ENCODE measurements at regions not wholly inside any gene's neighbourhood (a gene's known extent, or its start where the extent isn't known, plus 50 kb on each side); places are given as distances from the start of the nearest gene placed in this dataset.

DNA sequence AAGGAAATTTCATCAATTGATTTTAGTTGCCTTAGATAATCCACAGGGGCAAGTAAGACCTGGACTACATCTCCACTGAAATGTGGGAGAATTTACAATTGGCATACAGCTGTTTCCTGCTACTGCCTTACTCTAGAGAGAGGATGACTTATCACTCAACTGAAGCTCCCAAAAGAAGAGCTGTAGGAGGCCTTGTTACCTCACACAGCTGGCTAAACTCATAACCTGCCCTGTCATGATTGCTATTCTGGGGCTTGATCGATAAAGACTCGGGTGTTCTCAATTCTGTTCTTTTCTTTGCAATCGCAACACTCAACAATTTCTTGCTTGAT, 1396.4 kb downstream of the EFNB2 start:
- no peak overlapping the region for H3K4me3 ChIP-seq (ENCODE audit: low read length)
- TF ChIP-seq, protein P1, sequence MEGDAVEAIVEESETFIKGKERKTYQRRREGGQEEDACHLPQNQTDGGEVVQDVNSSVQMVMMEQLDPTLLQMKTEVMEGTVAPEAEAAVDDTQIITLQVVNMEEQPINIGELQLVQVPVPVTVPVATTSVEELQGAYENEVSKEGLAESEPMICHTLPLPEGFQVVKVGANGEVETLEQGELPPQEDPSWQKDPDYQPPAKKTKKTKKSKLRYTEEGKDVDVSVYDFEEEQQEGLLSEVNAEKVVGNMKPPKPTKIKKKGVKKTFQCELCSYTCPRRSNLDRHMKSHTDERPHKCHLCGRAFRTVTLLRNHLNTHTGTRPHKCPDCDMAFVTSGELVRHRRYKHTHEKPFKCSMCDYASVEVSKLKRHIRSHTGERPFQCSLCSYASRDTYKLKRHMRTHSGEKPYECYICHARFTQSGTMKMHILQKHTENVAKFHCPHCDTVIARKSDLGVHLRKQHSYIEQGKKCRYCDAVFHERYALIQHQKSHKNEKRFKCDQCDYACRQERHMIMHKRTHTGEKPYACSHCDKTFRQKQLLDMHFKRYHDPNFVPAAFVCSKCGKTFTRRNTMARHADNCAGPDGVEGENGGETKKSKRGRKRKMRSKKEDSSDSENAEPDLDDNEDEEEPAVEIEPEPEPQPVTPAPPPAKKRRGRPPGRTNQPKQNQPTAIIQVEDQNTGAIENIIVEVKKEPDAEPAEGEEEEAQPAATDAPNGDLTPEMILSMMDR (conservative IDR thresholded peaks at IDR 0.05; ENCODE audit: low read depth, low read length), result no peak
- no peak for DNase-seq (ENCODE audit: low read depth)

DNA sequence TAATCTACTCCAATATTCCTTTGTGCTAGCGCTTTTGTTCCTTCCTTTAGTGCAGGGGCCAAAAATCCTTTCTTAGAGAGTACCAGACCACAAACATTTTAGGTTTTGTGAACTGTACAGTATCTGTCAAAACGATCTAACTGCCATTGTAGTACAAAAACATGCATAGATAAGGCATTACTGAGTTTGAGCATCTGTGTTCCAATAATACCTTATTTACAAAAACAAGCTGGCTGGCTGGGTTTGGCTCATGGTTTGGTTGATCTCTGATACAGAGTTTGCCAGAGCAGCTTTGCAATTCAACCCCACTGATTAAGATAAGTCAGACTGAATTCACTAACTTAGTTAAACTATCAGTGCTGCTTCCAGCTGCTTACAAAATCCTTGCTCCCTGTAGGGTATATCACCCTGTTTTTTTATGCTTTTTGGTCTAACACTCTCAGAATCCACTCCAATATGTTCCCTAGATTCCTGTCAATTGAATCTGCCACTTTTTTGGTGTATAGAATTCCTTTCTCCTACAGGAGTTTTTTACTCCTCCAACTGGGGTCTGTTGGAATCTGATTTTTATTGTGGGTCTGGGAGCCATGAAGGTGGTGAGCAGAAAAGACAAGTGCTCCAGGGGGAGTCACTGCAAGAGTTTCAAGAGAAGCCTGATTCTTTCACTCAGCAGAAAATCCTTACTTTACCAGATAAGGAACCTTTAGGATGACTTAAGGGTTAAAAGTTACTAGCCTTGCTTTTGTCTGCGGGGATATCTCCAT, 1399.4 kb downstream of the EFNB2 start:
- H3K4me3 ChIP-seq (ENCODE audit: low read length), result no peak overlapping the region
- TF ChIP-seq, protein P1 (conservative IDR thresholded peaks at IDR 0.05; ENCODE audit: low read depth, low read length), result no peak
- DNase-seq (ENCODE audit: low read depth), result no peak

DNA sequence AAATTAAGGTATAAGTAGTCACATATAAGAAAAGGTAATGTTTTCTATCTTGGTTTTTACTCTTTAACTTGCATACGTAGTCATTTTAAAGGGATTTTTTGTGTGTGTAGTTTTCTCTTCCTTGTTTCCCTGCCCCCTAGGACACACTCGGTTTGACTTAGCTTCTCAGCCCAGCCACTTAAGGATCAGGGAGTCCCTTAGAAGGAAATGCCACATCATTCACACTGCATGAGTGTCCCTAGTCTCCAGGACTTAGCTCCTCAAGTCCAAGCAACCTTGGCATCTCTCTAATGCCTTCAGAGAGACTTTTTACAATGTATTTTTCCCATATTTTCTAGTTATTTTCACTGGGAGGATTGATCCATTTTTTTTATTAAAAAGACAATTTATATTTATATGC, 1407.7 kb downstream of the EFNB2 start:
- H3K4me3 ChIP-seq (ENCODE audit: low read length), result no peak overlapping the region
- TF ChIP-seq, protein P1 (conservative IDR thresholded peaks at IDR 0.05; ENCODE audit: low read depth, low read length), result no peak
- no peak for DNase-seq (ENCODE audit: low read depth)

DNA sequence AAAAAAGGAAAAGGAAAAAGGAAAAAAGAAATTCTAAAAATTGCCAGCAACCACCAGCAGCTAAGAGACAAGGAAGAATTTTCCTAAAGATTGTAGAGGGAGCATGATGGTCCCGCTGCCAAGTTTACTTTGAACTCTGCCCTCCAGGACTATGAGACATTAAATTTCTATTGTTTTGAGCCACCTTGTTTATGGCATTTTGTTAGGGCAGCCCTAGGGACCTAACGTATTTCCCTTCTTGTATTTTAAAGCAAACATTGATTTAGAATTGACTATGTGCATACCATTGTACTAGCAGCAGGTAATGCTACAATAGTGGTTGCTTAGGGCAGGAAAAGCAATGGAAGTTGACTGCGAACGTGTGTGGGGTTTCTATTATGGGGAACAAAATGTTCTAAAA, 1414.2 kb downstream of the EFNB2 start:
- H3K4me3 ChIP-seq (ENCODE audit: low read length), result no peak overlapping the region
- TF ChIP-seq, protein P1 (conservative IDR thresholded peaks at IDR 0.05; ENCODE audit: low read depth, low read length), result no peak
- no peak for DNase-seq (ENCODE audit: low read depth)

DNA sequence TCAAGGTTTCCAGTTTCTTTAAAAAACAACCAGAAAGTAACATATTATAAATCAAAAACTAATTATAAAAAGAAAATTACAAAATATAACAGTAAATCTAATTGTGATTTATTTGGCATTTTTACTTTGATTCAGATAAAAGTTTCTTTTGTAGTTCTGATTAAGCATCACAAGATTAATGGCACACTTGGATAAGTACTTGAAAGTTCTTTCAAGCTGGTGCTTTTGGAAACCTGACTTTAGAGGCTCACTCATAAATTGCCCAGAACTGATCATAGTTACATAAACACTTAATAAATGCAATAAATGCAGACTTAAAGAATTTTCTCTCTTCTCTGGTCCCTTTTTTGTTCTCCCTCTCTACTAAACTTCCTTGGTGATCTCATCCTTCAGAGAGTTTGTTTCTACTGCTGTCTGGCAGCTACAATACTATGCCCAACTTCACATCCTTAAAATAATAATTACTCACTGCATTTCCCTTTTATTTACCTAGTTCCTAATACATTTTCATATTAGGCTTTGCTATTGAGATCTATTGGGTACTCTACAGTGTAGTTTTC, 1417.0 kb downstream of the EFNB2 start:
- no peak overlapping the region for H3K4me3 ChIP-seq (ENCODE audit: low read length)
- no peak for DNase-seq (ENCODE audit: low read depth)
- TF ChIP-seq, protein P1 (conservative IDR thresholded peaks at IDR 0.05; ENCODE audit: low read depth, low read length), result no peak

DNA sequence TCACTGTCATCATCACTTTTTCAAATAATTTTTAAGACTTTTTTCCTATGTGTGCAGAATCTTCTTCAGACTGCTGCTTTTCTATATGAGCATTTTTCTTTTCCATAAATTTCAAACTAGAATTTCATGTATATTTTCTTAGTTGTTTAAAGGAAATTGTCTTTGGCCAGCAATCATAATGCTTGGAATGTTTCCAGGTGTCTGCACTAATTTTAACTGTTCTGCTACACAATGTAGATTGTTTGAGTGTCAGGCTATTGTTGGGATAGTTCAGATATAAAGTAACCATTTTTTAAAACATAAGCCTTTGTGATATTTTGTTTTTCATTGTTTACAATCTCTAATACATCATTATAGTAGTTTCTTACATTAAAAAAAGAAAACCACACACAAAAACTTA, 1418.5 kb downstream of the EFNB2 start:
- DNase-seq (ENCODE audit: low read depth), result no peak
- TF ChIP-seq, protein P1 (conservative IDR thresholded peaks at IDR 0.05; ENCODE audit: low read depth, low read length), result no peak
- H3K4me3 ChIP-seq (ENCODE audit: low read length), result no peak overlapping the region

DNA sequence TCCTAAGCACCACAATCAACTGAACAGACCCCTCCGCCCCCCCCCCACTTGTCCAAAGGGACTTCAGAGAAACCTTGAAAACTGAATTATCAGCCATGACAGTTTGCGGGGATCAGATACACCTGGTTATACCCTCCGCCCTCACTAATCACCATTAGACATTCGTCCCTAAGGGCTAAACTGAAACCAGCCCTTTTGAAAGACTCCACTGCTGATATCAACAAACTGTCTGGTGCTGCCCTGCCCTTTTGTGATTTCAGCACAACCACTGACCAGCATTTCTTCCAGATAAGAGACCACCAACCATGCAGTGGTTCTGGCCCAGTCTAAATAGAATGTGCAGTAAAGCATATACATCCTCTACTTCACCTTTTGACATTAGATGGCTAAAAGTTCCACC, 1422.9 kb downstream of the EFNB2 start:
- DNase-seq (ENCODE audit: low read depth), result no peak
- H3K4me3 ChIP-seq (ENCODE audit: low read length), result no peak overlapping the region
- TF ChIP-seq, protein P1 (conservative IDR thresholded peaks at IDR 0.05; ENCODE audit: low read depth, low read length), result no peak

Measured in retinal pigment epithelial cell (primary cell).